Esophagus squamous epithelium (tissue), 4 donors: ENCODE measurements at regions not wholly inside any gene's neighbourhood (a gene's known extent, or its start where the extent isn't known, plus 50 kb on each side); places are given as distances from the start of the nearest gene placed in this dataset.

ENCODE experiments used
- POLR2A ChIP-seq, 4 donors: fragments of 450-650 bp; IDR thresholded peaks; one replicate each; pipeline ENCODE4 v1.6.1; 2017; ENCODE audit warnings: antibody characterized with exemption in 4 of 4, mild to moderate bottlenecking in 4 of 4, moderate library complexity in 3 of 4
- TF ChIP-seq, protein P1 (sequence below), 6 experiments: fragments of 450-650 bp in 4 of 6; fragments of 200-600 bp in 2 of 6; sonication (generic) in 2 of 6; IDR thresholded peaks; one replicate each; pipeline ENCODE4 v1.5.1; 2016 to 2019; ENCODE audit warnings: antibody characterized with exemption in 6 of 6, mild to moderate bottlenecking in 4 of 6, moderate library complexity in 4 of 6

DNA sequence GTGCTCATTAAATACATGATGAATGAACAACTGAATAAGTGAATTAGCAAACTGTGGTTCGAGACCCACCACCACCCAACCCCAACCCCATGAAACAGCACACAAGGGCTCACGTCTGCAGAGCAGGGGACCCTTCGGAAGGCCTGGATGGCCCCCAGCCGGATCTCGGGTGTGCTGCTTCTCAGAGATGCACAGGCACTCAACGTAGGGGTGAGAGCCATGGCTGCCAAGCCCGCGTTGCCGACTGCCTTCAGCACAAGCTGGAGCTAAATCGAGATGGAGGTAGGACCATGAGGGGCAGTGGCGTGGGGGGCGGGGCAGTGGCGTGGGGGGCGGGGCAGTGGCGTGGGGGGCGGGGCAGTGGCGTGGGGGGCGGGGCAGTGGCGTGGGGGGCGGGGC, 93.2 kb downstream of the LITAF start:
- no peak for TF ChIP-seq POLR2A (IDR thresholded peaks at IDR 0.05)
- TF ChIP-seq, protein P1, sequence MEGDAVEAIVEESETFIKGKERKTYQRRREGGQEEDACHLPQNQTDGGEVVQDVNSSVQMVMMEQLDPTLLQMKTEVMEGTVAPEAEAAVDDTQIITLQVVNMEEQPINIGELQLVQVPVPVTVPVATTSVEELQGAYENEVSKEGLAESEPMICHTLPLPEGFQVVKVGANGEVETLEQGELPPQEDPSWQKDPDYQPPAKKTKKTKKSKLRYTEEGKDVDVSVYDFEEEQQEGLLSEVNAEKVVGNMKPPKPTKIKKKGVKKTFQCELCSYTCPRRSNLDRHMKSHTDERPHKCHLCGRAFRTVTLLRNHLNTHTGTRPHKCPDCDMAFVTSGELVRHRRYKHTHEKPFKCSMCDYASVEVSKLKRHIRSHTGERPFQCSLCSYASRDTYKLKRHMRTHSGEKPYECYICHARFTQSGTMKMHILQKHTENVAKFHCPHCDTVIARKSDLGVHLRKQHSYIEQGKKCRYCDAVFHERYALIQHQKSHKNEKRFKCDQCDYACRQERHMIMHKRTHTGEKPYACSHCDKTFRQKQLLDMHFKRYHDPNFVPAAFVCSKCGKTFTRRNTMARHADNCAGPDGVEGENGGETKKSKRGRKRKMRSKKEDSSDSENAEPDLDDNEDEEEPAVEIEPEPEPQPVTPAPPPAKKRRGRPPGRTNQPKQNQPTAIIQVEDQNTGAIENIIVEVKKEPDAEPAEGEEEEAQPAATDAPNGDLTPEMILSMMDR (IDR thresholded peaks at IDR 0.05) = no peak
